ENCODE measurements at regions not wholly inside any gene's neighbourhood (a gene's known extent, or its start where the extent isn't known, plus 50 kb on each side); places are given as distances from the start of the nearest gene placed in this dataset.

DNA sequence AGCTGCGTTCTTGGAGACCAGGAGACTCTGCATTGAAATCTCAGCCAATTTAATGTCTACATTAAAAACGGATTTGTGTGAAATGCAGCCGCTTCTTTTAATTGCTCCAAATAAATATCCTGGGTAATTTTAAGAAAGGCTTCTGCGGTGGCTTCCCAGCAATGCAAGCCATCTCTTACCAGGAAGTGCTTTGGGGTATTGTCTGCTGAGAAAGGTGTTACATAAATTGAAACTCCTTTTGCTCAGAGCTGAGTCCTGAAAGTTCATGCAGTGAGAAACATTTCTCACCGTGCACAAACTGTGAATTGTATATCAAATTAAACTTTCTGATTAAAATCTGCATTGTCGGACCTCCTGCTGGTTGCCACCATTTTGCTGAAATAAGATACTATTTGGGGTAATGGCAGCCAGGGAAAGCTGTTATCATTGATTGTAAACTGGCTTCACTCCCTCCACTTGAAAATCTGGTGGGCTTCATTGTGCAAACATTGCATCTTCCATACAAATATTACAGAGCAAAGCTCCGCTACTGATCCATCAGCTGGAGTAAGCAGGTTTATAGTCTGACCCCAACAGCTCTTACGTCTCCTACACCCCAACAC lies 59.5 kb downstream of the ZIC5 start:
- DNase-seq, result no peak

DNA sequence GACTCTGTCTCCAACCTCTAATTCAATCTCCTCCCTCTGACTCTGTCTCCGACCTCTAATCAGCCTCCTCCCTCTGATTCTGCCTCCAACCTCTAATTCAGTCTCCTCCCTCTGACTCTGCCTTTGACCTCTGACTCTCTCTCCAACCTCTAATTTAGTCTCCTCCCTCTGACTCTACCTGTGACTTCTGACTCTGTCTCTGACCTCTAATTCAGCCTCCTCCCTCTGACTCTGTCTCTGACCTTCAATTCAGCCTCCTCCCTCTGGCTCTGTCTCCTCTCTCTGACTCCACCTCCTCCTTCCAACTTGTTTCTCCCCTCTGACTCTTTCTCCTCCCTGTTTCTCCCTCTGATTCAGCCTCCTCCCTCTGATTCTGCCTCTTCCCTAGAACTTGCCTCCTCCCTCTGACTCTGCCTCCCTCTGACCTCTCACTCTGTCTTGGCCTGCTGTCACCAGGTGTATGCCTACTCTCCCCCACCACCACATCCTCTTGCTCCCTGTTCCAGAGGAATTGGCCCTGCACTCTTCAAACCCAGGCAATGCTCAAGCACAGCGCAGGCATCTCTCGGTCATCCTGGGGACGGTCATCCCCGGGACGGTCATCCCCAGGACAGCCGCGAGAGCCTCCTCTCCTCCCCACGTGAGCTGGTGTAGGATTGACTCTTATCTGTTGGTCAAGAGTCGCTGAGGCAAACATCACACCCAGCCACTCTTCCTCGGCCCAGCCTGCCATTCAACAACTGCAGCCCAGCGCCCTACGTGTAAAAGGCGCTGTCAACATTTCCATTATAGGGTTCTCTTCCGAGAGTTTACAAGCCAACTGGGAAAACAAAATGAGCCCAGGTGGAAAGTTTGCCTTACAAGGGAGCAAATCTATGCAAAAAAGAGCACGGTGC lies 60.2 kb downstream of the ZIC5 start:
- DNase-seq, result no peak

- no peak for DNase-seq
These were observed 61.5 kb downstream of the ZIC5 start for GRCh38 chr13:99909836-99910619.

DNA sequence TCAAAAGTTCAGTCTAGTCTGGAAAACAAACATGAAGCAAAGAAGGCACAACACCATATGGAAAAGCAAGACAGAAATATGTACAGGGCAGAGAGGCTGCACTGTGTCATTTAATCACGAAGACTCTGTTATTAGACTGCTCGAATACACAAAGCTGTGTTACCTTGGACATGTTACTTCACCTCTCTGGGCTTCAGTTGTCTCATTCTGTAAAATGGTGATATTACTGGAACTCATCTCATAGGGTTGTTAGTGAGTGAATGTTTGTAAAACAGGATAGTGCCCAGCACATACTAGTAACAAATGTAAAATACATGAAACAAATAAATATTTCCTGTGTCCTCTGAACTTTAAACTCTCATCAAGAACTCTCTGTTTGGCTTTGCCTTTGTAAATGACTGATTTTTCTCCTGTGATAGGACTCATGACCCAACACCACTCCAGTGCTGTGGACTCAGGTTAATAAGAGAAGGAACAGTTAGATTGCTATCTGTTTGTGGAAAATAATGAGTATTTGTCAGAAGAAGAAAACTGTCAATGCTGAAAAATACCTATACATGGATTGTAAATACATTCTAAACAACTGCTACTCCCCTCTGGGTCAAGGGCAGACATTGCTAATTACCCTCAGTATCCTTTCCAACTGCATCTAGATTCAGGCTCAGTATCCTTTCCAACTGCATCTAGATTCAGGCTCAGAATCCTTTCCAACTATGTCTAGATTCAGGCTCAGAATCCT lies 62.3 kb downstream of the ZIC5 start:
- no peak for DNase-seq

- no peak for DNase-seq
These were observed 63.3 kb downstream of the ZIC5 start for GRCh38 chr13:99908140-99908803.

DNA sequence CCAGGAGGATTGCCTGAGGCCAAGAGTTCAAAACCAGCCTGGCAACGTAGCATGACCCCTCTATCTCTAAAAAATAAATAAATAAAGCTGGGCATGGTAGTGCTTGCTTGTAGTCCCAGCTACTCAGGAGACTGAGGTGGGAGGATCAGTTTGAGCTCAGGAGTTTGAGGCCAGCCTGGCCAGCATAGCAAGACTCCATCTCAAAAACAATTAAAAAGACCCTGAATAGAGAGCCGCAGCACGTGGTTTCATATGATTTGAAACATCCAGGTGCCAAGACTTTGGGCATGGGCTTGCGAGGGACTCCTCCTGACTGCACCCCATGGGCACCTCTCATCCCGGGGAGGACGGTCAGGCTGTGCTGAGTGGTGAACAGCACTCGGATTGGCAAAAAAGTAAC lies 63.9 kb downstream of the ZIC5 start:
- no peak for DNase-seq

DNA sequence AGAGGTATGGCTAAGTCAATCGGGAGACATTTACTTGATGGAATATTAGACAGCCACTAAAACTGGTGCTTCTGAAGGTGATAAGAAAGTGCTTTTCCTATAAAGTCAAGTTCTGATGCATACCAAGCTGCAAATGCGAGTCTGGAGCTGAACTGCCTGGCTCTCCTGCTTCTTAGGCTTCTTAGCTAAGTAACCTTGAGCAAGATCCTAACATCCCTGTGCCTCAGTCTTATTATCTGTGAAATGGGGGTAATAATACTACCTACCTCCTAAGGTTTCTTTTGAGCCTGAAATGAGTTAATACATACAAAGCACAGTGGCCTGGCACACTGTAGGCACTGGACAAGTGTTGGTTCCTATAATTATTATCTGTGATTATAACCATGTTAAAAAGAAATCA lies 64.5 kb downstream of the ZIC5 start:
- no peak for DNase-seq

- no peak for DNase-seq
These were observed 65.8 kb downstream of the ZIC5 start for GRCh38 chr13:99905814-99906213.

DNA sequence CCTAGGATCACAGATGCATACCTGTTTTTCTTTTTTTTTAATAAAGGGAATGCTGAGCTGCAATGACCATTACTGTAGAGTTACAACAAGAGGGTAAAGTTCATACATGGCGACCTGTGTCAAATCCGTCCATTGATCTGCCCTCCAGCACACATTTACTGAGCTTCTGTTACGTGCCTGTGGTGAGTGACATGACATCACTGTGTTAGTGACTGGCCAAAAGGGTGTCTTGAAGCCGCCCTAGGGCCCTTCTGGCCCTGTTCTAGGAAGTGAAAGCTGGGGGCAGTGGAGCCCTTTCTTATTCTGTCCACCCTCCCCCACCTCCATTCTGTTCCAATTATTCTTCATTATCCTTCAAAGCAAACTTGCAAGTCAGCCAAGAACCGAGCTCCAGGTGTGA lies 66.3 kb downstream of the ZIC5 start:
- no peak for DNase-seq

- DNase-seq, result no peak
These were observed 68.4 kb downstream of the ZIC5 start for GRCh38 chr13:99903140-99903539.

DNA sequence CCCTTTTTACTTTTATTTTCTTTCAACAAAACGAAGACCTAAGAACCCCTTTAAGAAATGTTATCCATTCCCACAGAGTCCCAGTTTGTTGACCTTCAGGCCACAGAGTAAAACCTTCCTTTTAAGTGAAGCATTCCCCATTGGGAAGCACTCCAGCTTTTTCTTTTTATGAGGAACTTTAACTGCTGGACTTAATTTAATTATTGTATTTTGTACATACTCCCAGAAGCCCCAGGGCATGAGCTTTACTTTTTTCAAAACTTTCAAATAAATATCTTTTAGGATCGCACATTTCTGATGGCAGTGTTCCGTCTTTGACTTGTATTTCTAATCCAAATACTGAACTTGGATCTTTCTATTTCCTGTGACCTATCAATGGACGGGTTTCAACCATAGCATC lies 68.9 kb downstream of the ZIC5 start:
- no peak for DNase-seq

DNA sequence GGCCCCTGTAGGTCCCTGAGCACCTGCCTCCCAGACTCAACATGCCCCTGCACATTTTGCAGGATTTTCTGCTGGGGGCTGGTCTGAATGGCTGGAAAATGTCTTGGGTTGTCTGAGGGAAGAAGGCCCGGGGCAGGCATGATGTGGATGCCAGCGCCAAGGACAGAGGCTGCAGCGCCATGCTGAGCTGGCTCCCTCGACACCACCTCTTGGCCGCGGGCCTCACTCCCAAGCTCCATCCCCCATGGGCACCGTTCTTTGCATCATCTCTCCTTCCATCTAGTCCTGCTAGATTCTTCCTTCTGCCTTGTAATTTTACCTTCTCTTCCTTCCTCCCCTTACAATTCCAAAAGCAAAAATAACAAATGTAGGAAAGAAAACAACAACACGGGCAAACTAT lies 70.6 kb downstream of the ZIC5 start:
- DNase-seq, result no peak

- no peak for DNase-seq
These were observed 73.1 kb downstream of the ZIC5 start for GRCh38 chr13:99898421-99898820.

- DNase-seq, result no peak
These were observed 74.5 kb downstream of the ZIC5 start for GRCh38 chr13:99897076-99897440.

GRCh38 chr13:99896369-99897075 lies 75.0 kb downstream of the ZIC5 start:
- no peak for DNase-seq

DNA sequence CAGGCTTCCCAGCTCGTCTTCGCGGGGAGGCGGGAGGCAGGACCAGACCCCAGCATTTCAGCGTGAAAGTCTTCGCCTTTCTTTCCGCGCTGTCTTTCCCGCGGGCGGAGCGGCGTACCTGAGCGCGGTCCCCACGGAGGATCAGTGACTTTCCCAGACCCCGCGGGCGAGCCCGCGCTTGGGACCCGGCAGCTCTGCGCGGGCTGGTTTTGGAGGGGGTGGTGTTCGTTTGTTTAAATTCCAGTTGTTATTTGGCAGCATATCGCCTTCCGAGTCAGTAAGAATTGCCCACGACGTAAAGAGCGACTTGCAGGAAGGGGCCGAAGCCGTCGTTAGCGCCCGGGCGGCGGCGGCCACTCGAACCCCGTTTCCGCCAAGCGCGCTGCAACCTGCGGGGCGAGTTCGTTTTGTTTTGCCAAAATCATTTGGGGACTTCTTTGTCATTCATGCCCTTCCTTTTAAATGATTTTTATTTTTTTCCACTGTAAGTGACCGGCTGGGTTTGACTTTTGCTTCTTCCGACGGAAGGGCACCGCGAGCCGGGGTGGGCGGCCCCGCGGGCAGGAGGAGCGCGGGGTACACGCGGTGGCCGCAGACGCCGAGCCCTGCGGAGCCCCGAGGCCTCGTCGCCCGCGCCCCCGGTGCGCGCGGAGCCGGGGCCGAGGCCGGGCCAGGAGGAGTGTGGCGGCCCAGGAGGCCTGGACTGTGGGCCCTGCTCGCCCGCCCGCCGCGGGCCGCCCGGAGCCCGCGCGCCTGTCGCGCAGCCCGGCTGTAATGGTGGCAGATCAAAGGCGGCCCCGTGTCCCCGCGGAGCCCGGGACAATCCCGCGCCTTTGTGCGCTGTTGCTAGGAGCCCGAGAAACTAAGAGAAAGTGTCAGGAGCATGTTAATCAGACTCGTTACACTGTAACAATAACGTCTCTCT lies 75.9 kb downstream of the ZIC5 start:
- no peak for DNase-seq

DNA sequence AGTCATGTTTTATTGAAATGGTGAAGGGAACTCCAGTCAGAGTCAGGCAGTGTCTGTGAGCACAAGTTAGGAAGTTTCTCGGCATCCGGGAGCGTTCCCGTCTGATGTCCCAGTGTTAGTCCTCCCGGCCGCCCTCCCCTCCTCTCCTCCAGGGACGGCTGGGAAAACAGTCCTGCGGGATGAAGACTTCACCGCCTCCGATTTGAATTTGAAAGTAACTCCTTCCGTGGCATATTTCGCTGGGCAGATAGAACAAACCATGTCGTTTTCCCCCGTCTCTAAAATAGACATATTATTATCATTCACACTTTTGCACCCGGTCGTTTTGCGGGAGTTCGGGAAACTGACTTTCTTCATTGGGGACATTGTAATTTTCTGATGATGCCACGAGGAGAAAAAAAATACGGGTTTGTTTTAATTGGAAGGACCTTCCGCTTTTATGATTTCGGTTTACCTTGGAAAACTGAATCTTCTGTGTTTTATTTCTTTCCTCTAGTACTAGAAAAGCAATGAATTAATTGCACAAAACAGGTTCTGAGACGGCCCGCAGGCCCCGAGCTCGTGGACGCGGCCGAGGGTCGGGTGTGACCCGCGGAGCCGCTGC lies 76.6 kb downstream of the ZIC5 start:
- no peak for DNase-seq

DNA sequence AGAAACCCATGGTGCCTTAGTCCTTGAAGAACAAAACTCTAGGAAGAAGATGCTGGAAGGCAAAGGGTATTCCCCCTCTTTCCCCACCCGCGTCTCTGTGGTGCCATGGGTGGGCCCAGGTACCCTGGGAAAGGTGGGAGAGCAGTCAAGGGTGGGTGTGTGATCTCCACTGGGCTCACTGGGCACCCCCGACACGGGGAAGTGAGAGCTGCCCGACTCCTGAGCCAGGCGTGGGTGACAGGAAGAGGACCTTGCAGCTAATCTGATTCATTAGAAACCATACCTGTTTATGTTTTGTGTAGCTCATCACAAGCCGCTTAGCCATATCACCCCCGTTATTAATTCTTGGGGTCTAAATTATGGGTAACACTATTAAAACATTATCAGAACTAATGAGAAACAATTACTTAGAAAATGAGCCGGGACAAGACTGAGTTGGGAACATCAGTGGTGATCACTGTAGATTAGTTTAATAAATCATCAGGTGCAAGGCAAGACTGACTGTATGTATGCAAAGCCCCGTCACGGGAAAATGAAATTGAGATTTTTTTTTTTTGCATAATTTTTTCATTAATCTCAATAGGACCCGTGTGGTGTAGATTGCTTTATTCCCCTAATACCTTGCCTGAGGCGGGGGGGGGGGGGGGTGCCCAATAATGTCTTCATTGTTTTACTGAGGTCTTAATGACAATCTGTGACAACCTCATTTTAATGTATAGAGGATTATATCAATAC lies 77.3 kb downstream of the ZIC5 start:
- no peak for DNase-seq

- DNase-seq, result no peak
These were observed 78.0 kb downstream of the ZIC5 start for GRCh38 chr13:99893567-99893966.
